Stimulated activated naive CD4-positive, alpha-beta T cell (primary cell): ENCODE measurements at regions not wholly inside any gene's neighbourhood (a gene's known extent, or its start where the extent isn't known, plus 50 kb on each side); places are given as distances from the start of the nearest gene placed in this dataset.

Source experiments
- DNase-seq, 6 experiments: peaks; one replicate each; lab custom pipeline; 2025; lab: John Stamatoyannopoulos, UW

- DNase-seq: no peak
These were observed 228.7 kb upstream of the SKOR2 start for GRCh38 chr18:47480166-47480565.

- DNase-seq: no peak
These were observed 220.3 kb upstream of the SKOR2 start for GRCh38 chr18:47471784-47472183.

- no peak for DNase-seq
These were observed 219.5 kb upstream of the SKOR2 start for GRCh38 chr18:47470941-47471340.

GRCh38 chr18:47469576-47469975 is 218.1 kb upstream of the SKOR2 start:
- no peak for DNase-seq

GRCh38 chr18:47461977-47462376 is 210.5 kb upstream of the SKOR2 start:
- no peak for DNase-seq

DNA sequence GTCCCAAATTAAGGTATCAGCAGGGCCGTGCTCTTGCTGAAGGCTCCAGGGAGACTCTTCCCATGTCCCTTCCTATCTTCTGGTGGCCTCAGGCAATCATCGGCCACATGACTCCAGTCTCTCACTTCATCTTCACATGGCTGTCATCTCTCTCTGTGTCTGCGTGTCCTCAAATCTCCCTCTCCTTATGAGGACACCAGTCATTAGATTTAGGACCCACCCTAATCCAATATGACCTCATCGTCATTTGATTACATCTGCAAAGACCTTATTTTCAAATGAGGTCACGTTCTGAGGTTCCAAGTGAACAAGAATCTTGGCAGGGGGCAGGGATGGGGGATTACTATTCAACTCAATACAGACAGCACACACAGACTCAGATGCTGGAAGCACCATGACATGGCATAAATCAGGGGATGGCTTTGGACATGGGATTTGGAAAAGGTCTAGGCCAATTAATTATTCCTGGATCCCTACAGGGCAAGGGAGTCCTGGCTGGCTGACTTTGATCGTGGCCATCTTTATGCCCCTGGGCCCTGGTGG is 210.0 kb upstream of the SKOR2 start:
- no peak for DNase-seq

DNA sequence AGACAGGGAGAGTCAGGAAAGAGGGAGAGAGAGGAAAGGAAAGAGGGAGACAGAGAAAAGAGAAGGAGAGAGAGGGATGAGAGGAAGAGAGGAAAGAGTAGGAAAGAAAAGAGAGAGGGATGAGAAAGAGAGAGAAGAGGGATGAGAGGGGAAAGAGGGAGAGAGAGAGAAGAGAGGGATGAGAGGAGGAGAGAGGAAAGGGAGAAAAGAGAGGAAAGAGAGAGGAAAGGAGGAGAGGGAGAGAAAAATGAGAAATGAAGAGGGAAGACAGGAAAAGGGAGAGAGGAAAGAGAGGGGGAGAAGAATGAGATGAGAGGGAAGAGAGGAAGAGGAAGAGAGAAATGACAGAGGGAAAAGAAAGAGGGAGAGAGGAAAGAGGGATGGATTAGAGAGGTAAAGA is 207.0 kb upstream of the SKOR2 start:
- no peak for DNase-seq

DNA sequence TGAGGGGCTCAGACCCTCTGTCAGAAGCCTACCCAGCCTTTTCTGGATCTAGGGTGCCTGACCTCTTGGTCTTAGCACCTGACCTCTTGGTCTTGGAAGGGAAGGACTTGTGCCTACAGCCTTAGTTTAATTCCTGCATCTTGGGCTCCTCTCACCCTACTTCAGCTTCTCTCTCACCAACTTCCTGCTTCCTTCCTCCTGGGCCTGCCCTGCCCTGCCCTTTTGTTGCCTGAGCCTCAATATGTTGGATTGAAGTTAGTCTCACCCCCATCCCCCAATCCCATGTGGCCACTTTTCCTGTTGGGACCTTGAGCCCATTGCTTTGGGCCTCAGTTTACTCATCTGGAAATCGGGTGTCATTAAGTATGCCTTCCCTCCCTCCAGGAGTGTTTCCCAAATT is 206.2 kb upstream of the SKOR2 start:
- no peak for DNase-seq

DNA sequence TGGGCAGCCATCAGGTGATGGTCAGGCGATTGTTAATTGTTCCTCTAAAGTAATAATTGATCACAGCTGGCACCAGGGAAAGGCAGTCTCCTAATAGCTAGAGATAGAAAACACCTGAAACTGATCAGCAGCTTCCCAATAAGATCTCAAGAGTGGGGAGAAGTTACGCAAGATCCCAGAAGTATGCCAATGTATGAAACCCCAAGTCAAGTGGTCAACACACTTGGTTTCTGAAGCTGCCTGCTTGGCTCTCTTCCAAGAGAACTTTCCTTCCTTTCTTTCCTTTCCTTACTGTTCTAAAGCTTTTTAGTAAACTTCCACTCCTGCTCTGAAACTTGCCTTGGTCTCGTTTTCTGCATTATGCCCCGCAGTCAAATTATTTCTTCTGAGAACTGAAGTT is 201.6 kb upstream of the SKOR2 start:
- no peak for DNase-seq

- no peak for DNase-seq
These were observed 197.5 kb upstream of the SKOR2 start for GRCh38 chr18:47448956-47449355.

GRCh38 chr18:47441914-47442313 is 190.5 kb upstream of the SKOR2 start:
- no peak for DNase-seq

GRCh38 chr18:47438001-47438400 is 186.5 kb upstream of the SKOR2 start:
- DNase-seq: no peak

DNA sequence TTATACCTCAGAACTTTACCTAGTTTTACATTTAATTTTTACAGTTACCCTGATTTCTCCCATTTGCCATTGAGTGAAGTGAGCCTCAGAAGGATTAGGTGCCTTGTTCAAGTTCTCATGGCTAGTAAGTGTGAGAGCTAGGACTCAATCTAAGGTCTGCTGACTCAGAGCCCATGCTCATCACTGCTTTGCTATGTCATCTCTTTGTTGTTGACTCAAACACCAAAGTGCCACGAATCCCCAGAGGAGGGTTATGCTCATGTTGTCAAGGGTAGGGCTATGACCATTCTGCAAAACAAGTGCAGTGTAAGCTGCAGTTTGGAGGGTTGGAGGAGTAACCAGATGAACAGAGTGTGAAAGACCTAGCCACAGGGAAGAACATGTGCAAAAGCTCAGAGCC is 185.4 kb upstream of the SKOR2 start:
- DNase-seq: no peak

DNA sequence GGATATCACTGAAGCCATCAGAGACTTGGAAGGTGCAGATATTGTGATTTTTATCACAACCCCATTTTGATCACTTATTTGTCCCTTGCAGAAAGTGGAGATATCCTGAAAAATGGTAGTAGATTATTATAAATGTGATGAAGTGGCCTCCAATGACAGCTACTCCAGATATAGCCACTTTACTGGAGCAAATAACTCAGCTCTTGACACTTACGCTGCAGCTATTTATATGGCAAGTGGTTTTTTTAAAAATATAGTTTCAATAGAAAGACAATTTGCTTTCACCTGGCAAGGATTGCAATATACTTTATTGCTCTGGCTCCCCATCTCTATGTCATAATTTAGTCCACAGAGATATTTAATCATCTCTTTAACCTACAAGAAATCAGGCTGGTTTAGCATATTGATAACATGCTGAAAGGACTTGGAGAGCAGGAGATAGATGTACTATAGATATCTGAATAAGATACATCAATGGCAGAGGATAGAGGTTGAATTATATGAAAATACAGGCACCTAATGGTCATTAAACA is 182.8 kb upstream of the SKOR2 start:
- DNase-seq: no peak

- no peak for DNase-seq
These were observed 176.6 kb upstream of the SKOR2 start for GRCh38 chr18:47427923-47428637.

DNA sequence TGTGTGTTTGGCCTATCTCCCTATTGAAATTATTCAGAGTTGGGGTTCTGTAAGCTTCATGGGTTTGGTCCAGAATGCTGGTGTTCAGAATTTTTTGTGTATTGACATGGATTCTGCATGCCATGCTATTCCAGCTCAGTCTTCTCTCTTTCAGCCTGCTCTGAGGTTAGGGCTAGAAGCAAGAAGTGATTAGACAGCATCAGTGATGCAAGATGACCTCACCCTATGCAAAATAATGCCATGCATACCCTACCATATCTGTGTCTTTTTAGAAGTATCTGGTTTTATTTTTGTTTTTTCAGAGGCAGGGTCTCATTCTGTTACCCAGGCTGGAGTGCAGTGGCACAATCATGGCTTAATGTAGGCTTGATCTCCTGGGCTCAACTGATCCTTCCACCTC is 175.6 kb upstream of the SKOR2 start:
- no peak for DNase-seq

DNA sequence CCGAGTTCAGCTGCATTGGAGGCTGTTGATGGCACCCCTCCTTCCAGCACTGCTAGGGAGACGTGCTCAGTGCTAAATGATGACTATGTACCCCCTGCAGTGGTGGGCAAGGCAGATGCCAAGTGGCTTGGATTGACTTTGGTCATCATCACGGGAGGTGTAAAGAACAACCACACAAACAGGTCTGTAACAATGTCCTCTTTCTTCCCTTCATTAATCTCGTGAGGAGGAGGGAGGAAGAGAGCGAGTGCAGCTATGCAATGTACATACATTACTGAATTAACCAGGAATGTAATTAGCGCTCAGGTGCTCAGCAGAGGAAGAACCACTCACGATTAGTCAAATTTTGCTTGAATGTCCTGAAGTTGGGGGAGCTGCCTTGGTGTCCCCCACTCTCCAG is 173.9 kb upstream of the SKOR2 start:
- no peak for DNase-seq

- no peak for DNase-seq
These were observed 171.1 kb upstream of the SKOR2 start for GRCh38 chr18:47422524-47422923.

DNA sequence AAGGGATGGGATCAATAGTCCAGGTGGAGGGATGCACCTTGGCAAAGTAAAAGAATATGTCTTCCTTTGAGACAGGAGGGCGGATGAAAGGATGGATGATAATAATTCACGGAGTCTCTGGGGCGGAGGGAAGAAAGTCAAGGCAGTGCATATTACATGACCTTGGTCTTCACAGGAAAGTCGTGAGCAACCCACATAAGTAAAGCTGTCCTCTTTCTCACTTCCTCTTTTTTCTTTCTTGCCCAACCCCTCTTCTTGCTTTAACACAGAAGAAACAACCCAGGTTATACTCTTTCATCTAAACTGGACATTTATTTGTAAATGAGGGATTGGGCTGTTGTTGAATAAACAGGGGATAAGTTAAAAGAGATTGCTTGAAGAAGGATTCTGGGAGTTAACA is 168.7 kb upstream of the SKOR2 start:
- no peak for DNase-seq

- no peak for DNase-seq
These were observed 167.3 kb upstream of the SKOR2 start for GRCh38 chr18:47418746-47419145.

- DNase-seq: no peak
These were observed 166.3 kb upstream of the SKOR2 start for GRCh38 chr18:47417807-47418206.

DNA sequence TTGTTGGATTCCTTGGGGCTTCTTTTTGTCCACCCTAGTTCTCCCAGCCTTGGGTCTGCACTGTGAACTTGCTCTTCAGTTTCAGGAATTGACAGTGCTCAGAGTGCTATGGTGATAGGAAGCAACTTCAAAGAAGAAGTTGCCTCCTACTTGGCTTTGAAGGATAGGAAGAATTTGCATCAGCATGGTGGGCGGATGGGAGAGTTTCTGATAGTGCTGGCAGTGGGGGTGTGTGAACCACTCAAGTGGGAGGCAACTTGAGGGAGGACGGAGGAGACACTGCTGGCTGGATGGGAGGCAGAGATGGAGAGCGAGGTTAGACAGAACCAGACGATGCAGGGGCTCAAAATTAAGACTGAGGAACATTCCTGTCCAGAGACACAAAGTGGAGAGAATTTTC is 164.4 kb upstream of the SKOR2 start:
- no peak for DNase-seq

GRCh38 chr18:47413327-47413726 is 161.9 kb upstream of the SKOR2 start:
- DNase-seq: no peak

DNA sequence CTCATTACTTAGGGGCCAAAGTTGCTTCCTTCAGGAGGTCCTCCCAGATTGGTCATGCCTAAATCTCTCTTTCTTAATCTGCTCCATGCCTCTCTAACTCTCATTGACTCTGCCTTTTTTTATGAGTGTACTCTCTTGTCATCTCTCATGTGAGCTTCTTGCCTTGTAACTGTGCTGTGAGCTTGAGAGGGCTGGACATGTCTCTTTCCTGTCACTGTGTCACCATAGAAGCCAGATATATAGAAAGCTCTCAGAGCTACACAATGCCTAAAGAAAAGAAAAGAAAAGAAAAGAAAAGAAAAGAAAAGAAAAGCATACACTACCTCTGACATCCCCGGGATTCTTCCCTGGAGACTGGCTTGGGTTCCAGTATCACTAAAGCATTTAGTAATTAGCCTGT is 161.5 kb upstream of the SKOR2 start:
- no peak for DNase-seq
